ENCODE measurements at regions not wholly inside any gene's neighbourhood (a gene's known extent, or its start where the extent isn't known, plus 50 kb on each side); places are given as distances from the start of the nearest gene placed in this dataset.

- ChIA-PET POLR2A (no interaction called here), CTCF (no interaction called here)
- Histone ChIP-seq H3K4me3 (ENCODE audit: low read depth, low read length) (no peak overlapping the region), H3K9me3 (ENCODE audit: control insufficient read depth, insufficient read depth, low read depth, low read length) (no peaks in the 10 kb centered on the region), H3K36me3 (ENCODE audit: control insufficient read depth in 2 of 2, insufficient read depth in 1 of 2, low read length in 2 of 2) (no peaks in the 10 kb centered on the region), H3K4me1 (ENCODE audit: control insufficient read depth, insufficient read depth, low read length) (no peaks in the 10 kb centered on the region), H3K27ac (ENCODE audit: extremely low read depth, low read depth, low read length) (no peak overlapping the region)
- TF ChIP-seq ZNF223 (tag by site-specific recombination; IDR thresholded peaks at IDR 0.05) (no peak), ZNF791 (tag by site-specific recombination; IDR thresholded peaks at IDR 0.05) (no peak), ZNF280C (tag by site-specific recombination; IDR thresholded peaks at IDR 0.05) (no peak), ZXDB (tag by site-specific recombination; IDR thresholded peaks at IDR 0.05) (no peak), ZNF501 (tag by site-specific recombination; IDR thresholded peaks at IDR 0.05) (no peak), REPIN1 (tag by site-specific recombination; IDR thresholded peaks at IDR 0.05; ENCODE audit: low read depth) (no peak), ZNF221 (tag by site-specific recombination; IDR thresholded peaks at IDR 0.05; ENCODE audit: borderline replicate concordance) (no peak), KLF1 (tag by site-specific recombination; IDR thresholded peaks at IDR 0.05) (no peak), ZNF610 (tag by site-specific recombination; IDR thresholded peaks at IDR 0.05; ENCODE audit: borderline replicate concordance) (no peak)
Measured at GRCh38 chr10:107450056-107450455, 285.6 kb upstream of the SORCS1 start.

GRCh38 chr10:107444443-107444842 lies 279.9 kb upstream of the SORCS1 start:
- no peaks in the 10 kb centered on the region for H3K4me1 ChIP-seq (ENCODE audit: control insufficient read depth, insufficient read depth, low read length)
- no peaks in the 10 kb centered on the region for H3K9me3 ChIP-seq (ENCODE audit: control insufficient read depth, insufficient read depth, low read depth, low read length)
- no peak overlapping the region for H3K27ac ChIP-seq (ENCODE audit: extremely low read depth, low read depth, low read length)
- no peak overlapping the region for H3K4me3 ChIP-seq (ENCODE audit: low read depth, low read length)
- ChIA-PET CTCF (no interaction called here), POLR2A (no interaction called here)
- no peak for TF ChIP-seq YY2 (tag by site-specific recombination; IDR thresholded peaks at IDR 0.05)
- no peak for TF ChIP-seq ZNF174 (tag by site-specific recombination; IDR thresholded peaks at IDR 0.05)
- H3K36me3 ChIP-seq (ENCODE audit: control insufficient read depth in 2 of 2, insufficient read depth in 1 of 2, low read length in 2 of 2): no peaks in the 10 kb centered on the region

- no peaks in the 10 kb centered on the region for H3K9me3 ChIP-seq (ENCODE audit: control insufficient read depth, insufficient read depth, low read depth, low read length)
- no peak overlapping the region for H3K4me3 ChIP-seq (ENCODE audit: low read depth, low read length)
- CTCF ChIA-PET: interaction anchor here (0.7 kb wide), 1 partner anchor 19 kb away, joined by 4 read pairs; no protein-coding TSS in a partner anchor
- no peaks in the 10 kb centered on the region for H3K4me1 ChIP-seq (ENCODE audit: control insufficient read depth, insufficient read depth, low read length)
- H3K36me3 ChIP-seq (ENCODE audit: control insufficient read depth in 2 of 2, insufficient read depth in 1 of 2, low read length in 2 of 2): no peaks in the 10 kb centered on the region
- H3K27ac ChIP-seq (ENCODE audit: extremely low read depth, low read depth, low read length): no peak overlapping the region
- POLR2A ChIA-PET: no interaction called here
- no peak for TF ChIP-seq ZBTB17 (tag by site-specific recombination; IDR thresholded peaks at IDR 0.05)
- TF ChIP-seq ZNF670 (tag by site-specific recombination; IDR thresholded peaks at IDR 0.05; ENCODE audit: low read depth): no peak
- TF ChIP-seq ZFHX2 (tag by site-specific recombination; conservative IDR thresholded peaks at IDR 0.05): no peak
- TF ChIP-seq ZNF514 (tag by site-specific recombination; IDR thresholded peaks at IDR 0.05): no peak
- no peak for TF ChIP-seq ZBTB49 (tag by site-specific recombination; IDR thresholded peaks at IDR 0.05; ENCODE audit: low read depth)
- TF ChIP-seq ZNF423 (tag by site-specific recombination; IDR thresholded peaks at IDR 0.05): no peak
- TF ChIP-seq ZNF146 (tag by site-specific recombination; IDR thresholded peaks at IDR 0.05): no peak
- TF ChIP-seq ZNF521 (tag by site-specific recombination; IDR thresholded peaks at IDR 0.05): no peak
- TF ChIP-seq ZNF366 (tag by site-specific recombination; conservative IDR thresholded peaks at IDR 0.05): no peak
- TF ChIP-seq BCL6B (tag by site-specific recombination; IDR thresholded peaks at IDR 0.05): no peak
- TF ChIP-seq ZBTB48 (tag by site-specific recombination; IDR thresholded peaks at IDR 0.05): no peak
- TF ChIP-seq ZNF768 (tag by site-specific recombination; IDR thresholded peaks at IDR 0.05): no peak
- no peak for TF ChIP-seq ZBTB21 (tag by site-specific recombination; IDR thresholded peaks at IDR 0.05)
Measured at GRCh38 chr10:107443813-107444212, 279.3 kb upstream of the SORCS1 start.
